Kidney epithelial cell (primary cell): ENCODE measurements at regions not wholly inside any gene's neighbourhood (a gene's known extent, or its start where the extent isn't known, plus 50 kb on each side); places are given as distances from the start of the nearest gene placed in this dataset.

Experiments used
- DNase-seq: peaks from one replicate; pipeline ENCODE4 v3.0.0-alpha.2; 2010; ENCODE audit warnings: low read depth
- H3K27me3 ChIP-seq: 2 replicates; pipeline ENCODE4 v1.6.0; 2011; ENCODE audit warnings: low read length; ENCODE audit not compliant: control insufficient read depth, insufficient read depth
- H3K36me3 ChIP-seq: 2 replicates; pipeline ENCODE4 v1.5.1; 2011; ENCODE audit warnings: low read length; ENCODE audit not compliant: control insufficient read depth, insufficient read depth
- H3K4me3 ChIP-seq: 2 replicates; pipeline ENCODE4 v1.5.1; 2011; ENCODE audit warnings: low read depth, mild to moderate bottlenecking, control low read depth, low read length
- TF ChIP-seq, protein P1 (sequence below): IDR thresholded peaks from 2 replicates; pipeline ENCODE4 v1.5.1; 2011; ENCODE audit warnings: mild to moderate bottlenecking, moderate library complexity, low read length, control low read depth, inconsistent platforms; ENCODE audit not compliant: insufficient read depth, poor library complexity, severe bottlenecking

DNA sequence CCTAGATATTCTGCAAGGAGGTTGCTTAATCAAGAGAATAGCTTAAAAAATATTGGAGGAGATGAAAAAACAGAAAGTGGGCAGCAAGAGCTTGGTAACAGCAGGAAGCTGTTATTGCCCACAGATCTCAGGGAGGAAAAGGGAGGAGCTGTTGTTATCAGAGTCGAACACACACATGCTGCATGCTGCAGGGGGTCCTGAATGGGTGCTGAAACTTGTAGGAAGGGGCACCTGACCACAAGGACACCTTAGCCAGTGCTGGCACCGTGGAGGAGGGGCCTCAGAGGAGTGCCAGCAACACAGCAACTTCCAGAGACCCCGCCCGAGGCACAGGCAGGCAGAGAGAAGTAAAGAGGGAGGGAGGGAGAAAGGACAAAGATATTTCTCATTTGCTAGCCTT, 332.9 kb downstream of the SOCS6 start:
- H3K4me3 ChIP-seq: no peak overlapping the region
- no peaks in the 10 kb centered on the region for H3K27me3 ChIP-seq
- no peak for DNase-seq
- no peaks in the 10 kb centered on the region for H3K36me3 ChIP-seq
- TF ChIP-seq, protein P1, sequence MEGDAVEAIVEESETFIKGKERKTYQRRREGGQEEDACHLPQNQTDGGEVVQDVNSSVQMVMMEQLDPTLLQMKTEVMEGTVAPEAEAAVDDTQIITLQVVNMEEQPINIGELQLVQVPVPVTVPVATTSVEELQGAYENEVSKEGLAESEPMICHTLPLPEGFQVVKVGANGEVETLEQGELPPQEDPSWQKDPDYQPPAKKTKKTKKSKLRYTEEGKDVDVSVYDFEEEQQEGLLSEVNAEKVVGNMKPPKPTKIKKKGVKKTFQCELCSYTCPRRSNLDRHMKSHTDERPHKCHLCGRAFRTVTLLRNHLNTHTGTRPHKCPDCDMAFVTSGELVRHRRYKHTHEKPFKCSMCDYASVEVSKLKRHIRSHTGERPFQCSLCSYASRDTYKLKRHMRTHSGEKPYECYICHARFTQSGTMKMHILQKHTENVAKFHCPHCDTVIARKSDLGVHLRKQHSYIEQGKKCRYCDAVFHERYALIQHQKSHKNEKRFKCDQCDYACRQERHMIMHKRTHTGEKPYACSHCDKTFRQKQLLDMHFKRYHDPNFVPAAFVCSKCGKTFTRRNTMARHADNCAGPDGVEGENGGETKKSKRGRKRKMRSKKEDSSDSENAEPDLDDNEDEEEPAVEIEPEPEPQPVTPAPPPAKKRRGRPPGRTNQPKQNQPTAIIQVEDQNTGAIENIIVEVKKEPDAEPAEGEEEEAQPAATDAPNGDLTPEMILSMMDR: no peak

DNA sequence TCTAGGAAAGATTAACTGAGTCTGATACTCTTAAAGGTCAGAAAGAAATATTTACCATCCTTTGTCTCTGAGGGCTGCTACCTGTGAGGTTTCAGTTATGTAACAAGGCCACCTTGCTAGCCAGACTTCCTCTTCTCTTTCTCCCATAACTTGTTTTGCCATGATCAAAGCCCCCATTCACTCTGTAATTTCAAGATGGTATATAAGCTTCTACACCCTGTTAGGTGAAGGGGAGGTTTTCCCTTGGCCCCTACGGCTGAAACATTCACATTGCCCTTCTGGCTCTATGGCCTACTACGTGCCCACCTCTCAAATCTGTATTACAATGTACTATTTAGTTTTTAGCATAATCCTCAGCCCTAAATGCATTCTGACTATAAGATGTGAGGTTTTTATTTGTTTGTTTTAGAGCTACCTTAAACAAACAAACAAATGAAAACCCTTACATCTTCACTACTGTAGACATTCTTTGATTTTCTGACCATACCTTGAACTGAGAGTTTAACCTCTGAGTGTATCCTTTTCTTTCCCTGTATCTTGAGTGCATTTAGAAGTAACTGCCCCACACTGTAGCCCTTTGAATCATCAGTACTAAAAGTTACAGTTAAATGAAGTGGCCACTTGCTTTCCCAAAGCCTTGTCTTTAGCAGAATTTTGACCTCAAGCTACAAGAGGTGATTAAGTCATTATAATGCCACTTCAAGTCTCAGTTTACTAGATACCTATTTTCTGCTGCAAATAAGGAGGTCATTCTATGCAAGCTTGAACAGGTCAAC, 332.2 kb downstream of the SOCS6 start:
- no peak for DNase-seq
- Histone ChIP-seq H3K27me3 (no peaks in the 10 kb centered on the region), H3K36me3 (no peaks in the 10 kb centered on the region), H3K4me3 (no peak overlapping the region)
- TF ChIP-seq, protein P1: no peak

DNA sequence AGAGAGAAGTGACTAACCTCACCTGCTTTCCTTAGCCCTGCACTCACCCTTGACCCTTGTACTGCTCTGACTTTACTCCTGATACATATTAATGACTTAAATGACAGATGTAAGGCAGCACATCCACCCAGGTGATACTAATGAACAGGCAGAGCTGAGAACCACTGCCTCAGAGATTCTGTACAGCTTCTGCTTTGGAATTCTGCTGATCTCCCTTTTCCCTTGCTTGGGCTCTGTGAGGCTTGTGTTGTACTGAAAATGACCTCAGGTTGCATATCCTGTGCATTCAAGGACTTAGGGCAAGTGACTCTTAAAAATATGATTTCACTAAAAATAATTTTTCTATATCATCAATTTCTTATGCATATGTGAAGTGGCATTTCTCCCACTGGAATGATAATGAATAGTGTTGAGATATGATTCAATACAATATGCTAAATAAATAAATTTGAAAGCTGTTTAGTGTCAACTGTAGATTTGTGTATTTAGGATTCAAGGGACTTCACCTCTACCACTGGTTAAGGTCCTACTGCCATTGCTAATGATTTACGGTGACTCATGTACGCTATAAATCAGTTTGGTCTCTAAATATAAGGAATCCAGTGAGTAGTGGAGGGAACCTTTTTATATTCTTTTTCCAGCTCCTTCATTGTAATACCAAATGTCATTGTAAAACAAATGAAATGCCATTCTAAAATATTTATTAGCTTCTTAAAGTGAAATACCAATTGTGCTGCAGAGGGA, 328.3 kb downstream of the SOCS6 start:
- Histone ChIP-seq H3K36me3 (no peaks in the 10 kb centered on the region), H3K4me3 (no peak overlapping the region)

DNA sequence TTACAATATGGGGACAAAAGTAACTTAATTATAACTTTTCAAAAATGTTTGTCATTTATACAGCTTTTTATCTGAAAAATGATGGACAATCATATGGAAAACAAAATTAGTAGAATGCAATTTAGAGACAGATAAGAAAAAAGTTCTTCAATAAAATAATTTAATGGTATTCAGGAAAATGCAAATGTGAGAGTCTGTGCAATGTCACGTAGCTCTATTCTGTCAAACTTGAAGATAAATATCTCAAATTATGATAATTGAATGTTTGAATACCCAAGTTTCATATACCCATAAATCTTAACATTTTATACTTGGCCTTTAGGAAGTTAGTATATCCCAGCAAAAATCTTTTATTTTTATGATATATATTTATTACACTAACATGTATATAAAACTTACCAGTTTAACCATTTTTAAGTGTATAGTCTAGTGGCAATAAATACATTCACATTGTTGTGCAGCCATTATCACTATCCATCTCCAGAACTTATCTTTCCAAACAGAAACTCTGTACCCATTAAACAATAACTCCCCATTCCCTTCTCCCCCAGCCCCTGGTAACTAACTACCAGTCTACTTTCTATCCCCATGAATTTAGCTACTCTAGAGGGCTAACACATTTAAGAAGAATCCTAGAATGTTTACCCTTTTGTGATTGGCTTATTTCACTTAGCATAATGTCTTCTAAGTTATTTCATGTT, 311.5 kb downstream of the SOCS6 start:
- H3K27me3 ChIP-seq: no peaks in the 10 kb centered on the region
- DNase-seq: no peak
- H3K36me3 ChIP-seq: no peaks in the 10 kb centered on the region
- no peak overlapping the region for H3K4me3 ChIP-seq
- TF ChIP-seq, protein P1: no peak

More for the DNA sequence above, 328.3 kb downstream of the SOCS6 start:
- no peak for DNase-seq
- TF ChIP-seq, protein P1: no peak
- H3K27me3 ChIP-seq: no peaks in the 10 kb centered on the region

DNA sequence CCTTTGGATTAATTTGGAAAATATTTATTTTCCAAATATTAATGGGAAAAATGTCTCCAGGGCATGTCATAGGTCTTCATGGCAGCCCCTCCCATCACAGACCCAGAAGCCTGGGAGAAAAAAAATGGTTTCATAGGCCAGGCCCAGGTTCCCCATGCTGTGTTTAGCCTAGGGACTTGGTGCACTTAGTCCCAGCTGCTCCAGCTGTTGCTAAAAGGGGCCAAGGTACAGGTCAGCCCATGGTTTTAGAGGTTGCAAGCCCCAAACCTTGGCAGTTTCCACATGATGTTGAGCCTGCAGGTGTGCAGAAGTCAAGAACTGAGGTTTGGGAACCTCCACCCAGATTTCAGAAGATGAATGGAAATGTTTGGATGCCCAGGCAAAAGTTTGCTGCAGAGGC, 309.6 kb downstream of the SOCS6 start:
- no peaks in the 10 kb centered on the region for H3K36me3 ChIP-seq
- DNase-seq: no peak
- TF ChIP-seq, protein P1: no peak
- no peak overlapping the region for H3K4me3 ChIP-seq
- no peaks in the 10 kb centered on the region for H3K27me3 ChIP-seq
